NOMO-1 treated with DMSO at 0.1 percent for 48 hours (cell line): ENCODE measurements at regions not wholly inside any gene's neighbourhood (a gene's known extent, or its start where the extent isn't known, plus 50 kb on each side); places are given as distances from the start of the nearest gene placed in this dataset.
"Not testable (repeated sequence)": the region's sequence is repeated elsewhere in the genome, so short reads cannot be mapped to it uniquely, and the experiment has no call there.

Source experiments
- DNase-seq: peaks from one replicate; lab custom pipeline; 2025; ENCODE audit not compliant: unreplicated experiment; lab: John Stamatoyannopoulos, UW

- DNase-seq = no peak
These were observed 89.9 kb upstream of the FAT1 start for GRCh38 chr4:186813377-186814068.

- DNase-seq = no peak
These were observed 90.9 kb upstream of the FAT1 start for GRCh38 chr4:186814535-186815070.

- DNase-seq = peak; percentile 23
These were observed 95.9 kb upstream of the FAT1 start for GRCh38 chr4:186819342-186820086.

- DNase-seq = no peak
These were observed 96.8 kb upstream of the FAT1 start for GRCh38 chr4:186820391-186820891.

- DNase-seq = no peak
These were observed 100.3 kb upstream of the FAT1 start for GRCh38 chr4:186823989-186824388.

GRCh38 chr4:186825069-186825468 is 101.4 kb upstream of the FAT1 start:
- no peak for DNase-seq

- no peak for DNase-seq
These were observed 102.3 kb upstream of the FAT1 start for GRCh38 chr4:186826006-186826405.

- no peak for DNase-seq
These were observed 103.3 kb upstream of the FAT1 start for GRCh38 chr4:186826846-186827533.

GRCh38 chr4:186827534-186827897 is 103.9 kb upstream of the FAT1 start:
- no peak for DNase-seq

GRCh38 chr4:186829097-186829496 is 105.4 kb upstream of the FAT1 start:
- no peak for DNase-seq

GRCh38 chr4:186829740-186830449 is 106.2 kb upstream of the FAT1 start:
- no peak for DNase-seq

GRCh38 chr4:186831574-186831973 is 107.9 kb upstream of the FAT1 start:
- no peak for DNase-seq

- DNase-seq = no peak
These were observed 109.2 kb upstream of the FAT1 start for GRCh38 chr4:186832906-186833305.

GRCh38 chr4:186837463-186837862 is 113.8 kb upstream of the FAT1 start:
- not testable (repeated sequence) for DNase-seq

- DNase-seq = no peak
These were observed 114.6 kb upstream of the FAT1 start for GRCh38 chr4:186838295-186838694.

- DNase-seq = peak; percentile 81
These were observed 115.7 kb upstream of the FAT1 start for GRCh38 chr4:186839122-186840037.

GRCh38 chr4:186840222-186840701 is 116.6 kb upstream of the FAT1 start:
- DNase-seq = peak; percentile 74

- DNase-seq = peak; percentile 34
These were observed 117.2 kb upstream of the FAT1 start for GRCh38 chr4:186840771-186841301.

- peak; percentile 61 for DNase-seq
These were observed 120.5 kb upstream of the FAT1 start for GRCh38 chr4:186844059-186844681.
